H1 (cell line): ENCODE measurements at regions not wholly inside any gene's neighbourhood (a gene's known extent, or its start where the extent isn't known, plus 50 kb on each side); places are given as distances from the start of the nearest gene placed in this dataset.

Source experiments
- CTCF ChIA-PET: fragments of 300-600 bp; sonication (Branson Sonifier 250); formaldehyde crosslinking; loops from one replicate; lab custom pipeline; 2021; ENCODE audit not compliant: partially characterized antibody; lab: Charles Lee
- POLR2A ChIA-PET: fragments of 300-600 bp; sonication (Branson Sonifier 250); formaldehyde crosslinking; loops from one replicate; lab custom pipeline; 2021; ENCODE audit warnings: inconsistent platforms; ENCODE audit not compliant: partially characterized antibody; lab: Charles Lee
- DNase-seq, 2 experiments: peaks; one replicate each; pipeline versions ENCODE4 v3.0.0 to v3.0.0-alpha.2; 2010 to 2022; ENCODE audit warnings: low spot score in 2 of 2, low read depth in 1 of 2, mixed read lengths in 1 of 2
- FAIRE-seq: peaks from 2 replicates; lab custom pipeline; 2011; peaks lifted over from hg19 to GRCh38; lab: Jason Lieb, UNC
- H2AFZ ChIP-seq: 2 replicates; pipeline ENCODE4 v1.8.1; 2012; ENCODE audit warnings: low read length, inconsistent platforms
- H2AK5ac ChIP-seq: 2 replicates; pipeline ENCODE4 v1.6.1; 2013; ENCODE audit warnings: low read depth, low read length
- H2BK120ac ChIP-seq: replicated peaks from 2 replicates; pipeline ENCODE3; 2013; ENCODE audit warnings: low read depth, low read length, inconsistent platforms
- H2BK12ac ChIP-seq: 2 replicates; pipeline ENCODE4 v1.6.1; 2013; ENCODE audit warnings: low read depth, low read length
- H2BK15ac ChIP-seq: 2 replicates; pipeline ENCODE4 v1.6.1; 2013; ENCODE audit warnings: low read length
- H2BK20ac ChIP-seq: 2 replicates; pipeline ENCODE4 v1.6.1; 2013; ENCODE audit warnings: low read length
- H2BK5ac ChIP-seq: 2 replicates; pipeline ENCODE4 v1.6.1; 2013; ENCODE audit warnings: low read depth, low read length
- H3K14ac ChIP-seq: 2 replicates; pipeline ENCODE4 v1.6.1; 2013; ENCODE audit warnings: inconsistent platforms; ENCODE audit not compliant: insufficient read length
- H3K18ac ChIP-seq: 2 replicates; pipeline ENCODE4 v1.6.1; 2013; ENCODE audit warnings: low read length; ENCODE audit errors: extremely low read depth
- H3K23ac ChIP-seq: 2 replicates; pipeline ENCODE4 v1.6.1; 2013; ENCODE audit warnings: inconsistent platforms; ENCODE audit not compliant: insufficient read length
- H3K23me2 ChIP-seq: 2 replicates; pipeline ENCODE4 v1.6.1; 2013; ENCODE audit warnings: low read depth, low read length
- H3K27ac ChIP-seq: 2 replicates; pipeline ENCODE4 v1.6.1; 2011; ENCODE audit warnings: low read depth, low read length, inconsistent platforms
- H3K27me3 ChIP-seq, 4 experiments: replicated peaks in 1 of 4; 1 replicate in 1 of 4; 2 replicates in 3 of 4; pipeline versions ENCODE4 v1.6.1 to v1.8.1; 2011 to 2013; ENCODE audit warnings: low read length in 3 of 4, mild to moderate bottlenecking in 3 of 4, inconsistent platforms in 2 of 4, mixed read lengths in 2 of 4, moderate library complexity in 1 of 4; ENCODE audit not compliant: control insufficient read depth in 3 of 4, insufficient read depth in 3 of 4; ENCODE audit errors: extremely low read depth in 1 of 4
- H3K36me3 ChIP-seq, 4 experiments: 2 replicates each; pipeline versions ENCODE4 v1.6.1 to v1.8.1; 2011 to 2013; ENCODE audit warnings: mild to moderate bottlenecking in 4 of 4, low read length in 3 of 4, moderate library complexity in 2 of 4, control low read depth in 1 of 4, inconsistent platforms in 1 of 4; ENCODE audit not compliant: insufficient read depth in 4 of 4, control insufficient read depth in 2 of 4
- H3K4ac ChIP-seq: replicated peaks from 2 replicates; pipeline ENCODE3; 2013; ENCODE audit warnings: low read length, low read depth, mixed read lengths, inconsistent platforms; ENCODE audit not compliant: insufficient read length
- H3K4me1 ChIP-seq, 4 experiments: replicated peaks in 1 of 4; 1 replicate in 1 of 4; 2 replicates in 3 of 4; pipeline versions ENCODE4 v1.6.1 to v1.8.1; 2011 to 2013; ENCODE audit warnings: low read length in 3 of 4, inconsistent platforms in 2 of 4, mixed read lengths in 1 of 4; ENCODE audit not compliant: insufficient read depth in 4 of 4, control insufficient read depth in 3 of 4
- H3K4me2 ChIP-seq, 2 experiments: 2 replicates each; pipeline versions ENCODE4 v1.6.1 to v1.8.1; 2011 to 2013; ENCODE audit warnings: low read depth in 2 of 2, low read length in 2 of 2, control low read depth in 1 of 2, inconsistent platforms in 1 of 2, mild to moderate bottlenecking in 1 of 2; ENCODE audit not compliant: insufficient read depth in 1 of 2
- H3K4me3 ChIP-seq, 4 experiments: fragments of 200-600, 300-600 bp in 1 of 4; sonication (generic), shearing (Covaris generic), sonication (Bioruptor Twin) in 1 of 4; 2 replicates each; pipeline versions ENCODE4 v1.5.1 to v1.8.1; 2011 to 2016; ENCODE audit warnings: low read length in 4 of 4, low read depth in 3 of 4, control low read depth in 2 of 4, inconsistent platforms in 2 of 4, mild to moderate bottlenecking in 2 of 4, mixed read lengths in 1 of 4, moderate library complexity in 1 of 4; ENCODE audit not compliant: insufficient read depth in 2 of 4; ENCODE audit errors: extremely low read depth in 1 of 4
- H3K56ac ChIP-seq: replicated peaks from 2 replicates; pipeline ENCODE3; 2013; ENCODE audit warnings: low read depth, mild to moderate bottlenecking, mixed read lengths, low read length, inconsistent platforms; ENCODE audit not compliant: insufficient read length
- H3K79me1 ChIP-seq: 2 replicates; pipeline ENCODE4 v1.6.1; 2013; ENCODE audit warnings: low read depth, low read length, control low read depth
- H3K79me2 ChIP-seq, 2 experiments: 2 replicates each; pipeline versions ENCODE4 v1.6.1 to v1.8.1; 2012 to 2013; ENCODE audit warnings: low read length in 2 of 2, mild to moderate bottlenecking in 2 of 2, inconsistent platforms in 1 of 2; ENCODE audit not compliant: insufficient read depth in 2 of 2, control insufficient read depth in 1 of 2
- H3K9ac ChIP-seq, 4 experiments: replicated peaks in 1 of 4; 1 replicate in 1 of 4; 2 replicates in 3 of 4; pipeline versions ENCODE4 v1.6.1 to v1.8.1; 2011 to 2013; ENCODE audit warnings: low read depth in 3 of 4, low read length in 3 of 4, control low read depth in 2 of 4, mild to moderate bottlenecking in 2 of 4, moderate library complexity in 2 of 4, inconsistent platforms in 1 of 4; ENCODE audit errors: extremely low read depth in 1 of 4
- H3K9me3 ChIP-seq, 2 experiments: 2 replicates each; pipeline versions ENCODE4 v1.6.1 to v1.8.1; 2012 to 2013; ENCODE audit warnings: mild to moderate bottlenecking in 2 of 2, moderate library complexity in 2 of 2, control low read depth in 1 of 2, inconsistent platforms in 1 of 2, low read depth in 1 of 2, low read length in 1 of 2, mixed read lengths in 1 of 2; ENCODE audit not compliant: insufficient read depth in 2 of 2
- H4K20me1 ChIP-seq, 2 experiments: replicated peaks in 1 of 2; 2 replicates each; pipeline versions ENCODE3 to v1.8.1; 2011 to 2013; ENCODE audit warnings: inconsistent platforms in 2 of 2, low read length in 2 of 2, mild to moderate bottlenecking in 1 of 2; ENCODE audit not compliant: insufficient read depth in 2 of 2, control insufficient read depth in 1 of 2
- H4K5ac ChIP-seq: 2 replicates; pipeline ENCODE4 v1.6.1; 2013; ENCODE audit warnings: low read length, low read depth, mixed read lengths, inconsistent platforms; ENCODE audit not compliant: insufficient read length
- H4K8ac ChIP-seq: 2 replicates; pipeline ENCODE4 v1.8.0; 2013; ENCODE audit warnings: mild to moderate bottlenecking, moderate library complexity, low read length, inconsistent platforms; ENCODE audit not compliant: insufficient read depth; ENCODE audit errors: extremely low read depth
- H4K91ac ChIP-seq: replicated peaks from 2 replicates; pipeline ENCODE3; 2013; ENCODE audit warnings: low read length, mixed read lengths, inconsistent platforms; ENCODE audit not compliant: insufficient read length
- CBX8 ChIP-seq: fragments of 300-800, 300-1000 bp; sonication (generic); IDR thresholded peaks from 2 replicates; pipeline ENCODE4 v1.7.1; 2016; ENCODE audit warnings: low read depth, low read length, borderline replicate concordance
- CHD1 ChIP-seq: IDR thresholded peaks from 2 replicates; pipeline ENCODE4 v1.6.1; 2012; ENCODE audit warnings: low read depth, low read length, improper control_type of control experiment
- CREB1 ChIP-seq: IDR thresholded peaks from 2 replicates; pipeline ENCODE4 v1.6.1; 2012; ENCODE audit warnings: inconsistent platforms
- CTBP2 ChIP-seq: IDR thresholded peaks from 2 replicates; pipeline ENCODE4 v1.7.0; 2011; ENCODE audit warnings: borderline replicate concordance, mild to moderate bottlenecking, moderate library complexity, mixed read lengths, low read length; ENCODE audit not compliant: insufficient read depth, insufficient read length
- CTCF ChIP-seq, 3 experiments: IDR thresholded peaks; 1 replicate in 2 of 3; 2 replicates in 1 of 3; pipeline versions ENCODE4 v1.5.1 to v1.6.1; 2011; ENCODE audit warnings: low read length in 3 of 3, mild to moderate bottlenecking in 3 of 3, inconsistent platforms in 2 of 3, low read depth in 1 of 3, moderate library complexity in 1 of 3; ENCODE audit not compliant: insufficient read depth in 1 of 3; ENCODE audit errors: control extremely low read depth in 1 of 3
- HDAC6 ChIP-seq: IDR thresholded peaks from one replicate; pipeline ENCODE4 v1.7.1; 2012; ENCODE audit warnings: low read depth, mild to moderate bottlenecking, inconsistent platforms, low read length, moderate library complexity
- MAFK ChIP-seq: IDR thresholded peaks from 2 replicates; pipeline ENCODE4 v1.6.1; 2012; ENCODE audit warnings: low read depth, mild to moderate bottlenecking, improper control_type of control experiment, low read length
- NANOG ChIP-seq: IDR thresholded peaks from 2 replicates; pipeline ENCODE4 v1.6.1; 2011; ENCODE audit warnings: low read length, low read depth, mild to moderate bottlenecking, inconsistent platforms; ENCODE audit not compliant: insufficient read depth, poor library complexity, severe bottlenecking
- RFX5 ChIP-seq: IDR thresholded peaks from 2 replicates; pipeline ENCODE4 v1.6.1; 2011; ENCODE audit warnings: low read depth, low read length, improper control_type of control experiment, borderline replicate concordance
- SAP30 ChIP-seq: fragments of 300-600 bp; sonication (generic); IDR thresholded peaks from 2 replicates; pipeline ENCODE4 v1.7.1; 2012; ENCODE audit warnings: low read length, moderate library complexity, mild to moderate bottlenecking, inconsistent platforms; ENCODE audit not compliant: insufficient read depth, insufficient replicate concordance
- SIX5 ChIP-seq: IDR thresholded peaks from 2 replicates; pipeline ENCODE4 v1.6.1; 2011; ENCODE audit warnings: mild to moderate bottlenecking, low read depth, low read length
- SP2 ChIP-seq: IDR thresholded peaks from 2 replicates; pipeline ENCODE4 v1.6.1; 2012; ENCODE audit warnings: mild to moderate bottlenecking, low read length, inconsistent platforms
- WGBS, 2 experiments: shearing (Covaris generic) in 1 of 2; methylation state at CpG; one replicate each; pipeline versions ENCODE4 v1.1.6 to v1.1.7; 2013 to 2015; ENCODE audit warnings: low lambda C conversion rate in 2 of 2, mixed read lengths in 2 of 2, inconsistent platforms in 1 of 2, low coverage in 1 of 2, missing lambda C conversion rate in 1 of 2; ENCODE audit not compliant: insufficient replicate concordance in 2 of 2, insufficient coverage in 1 of 2, insufficient read length in 1 of 2; ENCODE audit errors: extremely low coverage in 1 of 2, missing lambda C conversion rate in 1 of 2; 5-methylcytosine and 5-hydroxymethylcytosine counted together

GRCh38 chr5:126137891-126138280 lies 285.3 kb upstream of the GRAMD2B start:
- Histone ChIP-seq H3K27ac (no peak overlapping the region), H4K8ac (no peak overlapping the region), H3K14ac (no peak overlapping the region), H2BK15ac (no peak overlapping the region), H3K27me3 (no peaks in the 10 kb centered on the region), H2AK5ac (no peak overlapping the region), H2BK120ac (no peak overlapping the region), H3K4ac (no peak overlapping the region), H2BK5ac (no peak overlapping the region), H2BK20ac (no peak overlapping the region), H3K18ac (no peak overlapping the region), H3K79me2 (no peaks in the 10 kb centered on the region), H3K23me2 (no peaks in the 10 kb centered on the region), H2BK12ac (no peak overlapping the region), H3K9me3 (no peaks in the 10 kb centered on the region), H4K20me1 (no peaks in the 10 kb centered on the region), H3K4me2 (no peak overlapping the region), H3K79me1 (no peaks in the 10 kb centered on the region), H3K4me3 (no peak overlapping the region), H3K23ac (no peak overlapping the region), H3K4me1 (peaks cover 2 to 8% (median 2%) of the 10 kb centered on the region in 4 experiments; a peak in 5 of 7 replicates), H3K36me3 (no peaks in the 10 kb centered on the region), H4K5ac (no peak overlapping the region), H3K56ac (no peak overlapping the region), H3K9ac (no peak overlapping the region), H4K91ac (no peak overlapping the region), H2AFZ (0 out of 2 replicates have a peak overlapping the region, but pooled peaks have one; percentile 49)
- WGBS, 2 experiments, result 86% methylated on average over 2 of the region's 2 CpGs; no CpG with 5 or more reads in 1 of the 2 experiments
- DNase-seq, result no peak
- ChIA-PET POLR2A (interaction anchor here (0.5 to 0.6 kb wide), 2 partner anchors 185 to 458 kb away, joined by 3 to 4 read pairs; no protein-coding TSS in a partner anchor), CTCF (no interaction called here)
- FAIRE-seq, result no peak
- TF ChIP-seq CTBP2 (no peak), MAFK (no peak), SP2 (no peak), CBX8 (no peak), RFX5 (no peak), SAP30 (no peak), SIX5 (no peak), CHD1 (no peak), NANOG (no peak), CTCF (IDR thresholded peaks at IDR 0.05; ENCODE audit: control extremely low read depth in 1 of 3, insufficient read depth in 1 of 3, low read depth in 1 of 3, low read length in 3 of 3) (no peak), CREB1 (no peak), HDAC6 (no peak)
